ENCODE measurements at regions not wholly inside any gene's neighbourhood (a gene's known extent, or its start where the extent isn't known, plus 50 kb on each side); places are given as distances from the start of the nearest gene placed in this dataset.

GRCh38 chr2:82226441-82226840 is 1921.9 kb upstream of the LRRTM1 start:
- TF ChIP-seq CTCF (IDR thresholded peaks at IDR 0.05; ENCODE audit: low read depth, low read length, poor library complexity, severe bottlenecking), result no peak
- TF ChIP-seq EZH2phosphoT487 (IDR thresholded peaks at IDR 0.05; ENCODE audit: borderline replicate concordance, low read length), result no peak

Measured in DOHH2 (cell line).